IMR-90 (cell line): ENCODE measurements at regions not wholly inside any gene's neighbourhood (a gene's known extent, or its start where the extent isn't known, plus 50 kb on each side); places are given as distances from the start of the nearest gene placed in this dataset.

Experiments used
- ATAC-seq: fragments of 200-7000 bp; cut with Tn5 transposase; 2 replicates; pipeline ENCODE4 v1.9.1; 2020; ENCODE audit warnings: low read depth, mild to moderate bottlenecking, moderate library complexity
- BruUV-seq: library from RNA; stranded (reverse); fragments of 400-500 nt; replicated peaks from 2 replicates; lab custom pipeline; 2021; lab: Mats Ljungman, UMichigan
- CTCF ChIA-PET: fragments of 300-600 bp; formaldehyde crosslinking; extraction: SDS; loops from one replicate; lab custom pipeline; 2021; ENCODE audit warnings: antibody characterized with exemption; lab: Yijun Ruan, JAX
- POLR2A ChIA-PET: fragments of 300-600 bp; sonication (Branson Sonifier 250); formaldehyde crosslinking; loops from one replicate; lab custom pipeline; 2022; ENCODE audit warnings: antibody characterized with exemption; ENCODE audit not compliant: unreplicated experiment; lab: Charles Lee
- DNase-seq: peaks from one replicate; pipeline ENCODE4 v3.0.0; 2013
- H2AFZ ChIP-seq: replicated peaks from 2 replicates; pipeline ENCODE3; 2013; ENCODE audit warnings: low read length, mild to moderate bottlenecking; ENCODE audit not compliant: poor library complexity
- H2AK5ac ChIP-seq: 2 replicates; pipeline ENCODE4 v1.6.1; 2013; ENCODE audit warnings: low read depth, low read length, inconsistent platforms
- H2AK9ac ChIP-seq: replicated peaks from 2 replicates; pipeline ENCODE3; 2013; ENCODE audit warnings: mild to moderate bottlenecking, low read depth, low read length, moderate library complexity; ENCODE audit not compliant: poor library complexity
- H2BK120ac ChIP-seq: 2 replicates; pipeline ENCODE4 v1.6.1; 2013; ENCODE audit warnings: low read depth, low read length, inconsistent platforms
- H2BK15ac ChIP-seq: 3 replicates; pipeline ENCODE4 v1.6.1; 2013; ENCODE audit warnings: low read depth, low read length, inconsistent platforms
- H2BK20ac ChIP-seq: 2 replicates; pipeline ENCODE4 v1.6.1; 2013; ENCODE audit warnings: low read depth, mild to moderate bottlenecking, inconsistent platforms, low read length, moderate library complexity
- H2BK5ac ChIP-seq: 2 replicates; pipeline ENCODE4 v1.6.1; 2013; ENCODE audit warnings: mild to moderate bottlenecking, low read depth, low read length, inconsistent platforms; ENCODE audit not compliant: poor library complexity, severe bottlenecking
- H3K14ac ChIP-seq: replicated peaks from 2 replicates; pipeline ENCODE4 v1.6.1; 2013; ENCODE audit warnings: low read depth, low read length, inconsistent platforms
- H3K18ac ChIP-seq: 2 replicates; pipeline ENCODE4 v1.6.1; 2013; ENCODE audit warnings: low read depth, low read length, control low read depth
- H3K23ac ChIP-seq: 2 replicates; pipeline ENCODE4 v1.6.1; 2013; ENCODE audit warnings: low read depth, low read length, inconsistent platforms
- H3K27ac ChIP-seq: 2 replicates; pipeline ENCODE4 v1.5.1; 2013; ENCODE audit warnings: mild to moderate bottlenecking, control low read depth, low read length; ENCODE audit not compliant: insufficient read depth
- H3K27me3 ChIP-seq: 2 replicates; pipeline ENCODE4 v1.6.1; 2013; ENCODE audit warnings: low read length; ENCODE audit not compliant: control insufficient read depth, insufficient read depth
- H3K36me3 ChIP-seq: 2 replicates; pipeline ENCODE4 v1.6.1; 2013; ENCODE audit warnings: low read length, mixed read lengths; ENCODE audit not compliant: control insufficient read depth, insufficient read depth
- H3K4ac ChIP-seq: 2 replicates; pipeline ENCODE4 v1.6.1; 2013; ENCODE audit warnings: low read depth, low read length, inconsistent platforms
- H3K4me1 ChIP-seq: 2 replicates; pipeline ENCODE4 v1.6.1; 2013; ENCODE audit warnings: low read length, mixed read lengths; ENCODE audit not compliant: control insufficient read depth, insufficient read depth
- H3K4me2 ChIP-seq: 2 replicates; pipeline ENCODE4 v1.6.1; 2013; ENCODE audit warnings: low read depth, mild to moderate bottlenecking, control low read depth, low read length, moderate library complexity
- H3K4me3 ChIP-seq: 2 replicates; pipeline ENCODE4 v1.5.1; 2013; ENCODE audit warnings: low read depth, mild to moderate bottlenecking, control low read depth, low read length, moderate library complexity; ENCODE audit not compliant: insufficient read depth
- H3K56ac ChIP-seq: 2 replicates; pipeline ENCODE4 v1.6.1; 2013; ENCODE audit warnings: low read length, inconsistent platforms; ENCODE audit not compliant: insufficient read depth; ENCODE audit errors: extremely low read depth
- H3K79me1 ChIP-seq, 2 experiments: 2 replicates each; pipeline ENCODE4 v1.6.1; 2013; ENCODE audit warnings: low read length in 2 of 2, inconsistent platforms in 1 of 2, low read depth in 1 of 2
- H3K9ac ChIP-seq: 2 replicates; pipeline ENCODE4 v1.6.1; 2013; ENCODE audit warnings: low read depth, low read length, control low read depth
- H3K9me1 ChIP-seq: 2 replicates; pipeline ENCODE4 v1.6.1; 2013; ENCODE audit warnings: low read length, inconsistent platforms; ENCODE audit not compliant: insufficient read depth
- H3K9me3 ChIP-seq: 2 replicates; pipeline ENCODE4 v1.6.1; 2013; ENCODE audit warnings: low read length; ENCODE audit not compliant: control insufficient read depth, insufficient read depth
- H4K20me1 ChIP-seq: 2 replicates; pipeline ENCODE4 v1.6.1; 2013; ENCODE audit warnings: low read length, inconsistent platforms; ENCODE audit not compliant: insufficient read depth
- H4K5ac ChIP-seq: 2 replicates; pipeline ENCODE4 v1.6.1; 2013; ENCODE audit warnings: mild to moderate bottlenecking, low read depth, low read length, control low read depth
- H4K8ac ChIP-seq, 2 experiments: 2 replicates each; pipeline ENCODE4 v1.6.1; 2013; ENCODE audit warnings: low read depth in 2 of 2, low read length in 2 of 2, control low read depth in 1 of 2, inconsistent platforms in 1 of 2
- H4K91ac ChIP-seq: 2 replicates; pipeline ENCODE4 v1.6.1; 2013; ENCODE audit warnings: low read depth, low read length, inconsistent platforms; ENCODE audit not compliant: insufficient read depth
- FOS ChIP-seq: fragments of 150-350 bp; IDR thresholded peaks from 2 replicates; pipeline ENCODE4 v1.6.1; 2016; ENCODE audit warnings: low read depth, low read length
- MAFK ChIP-seq: IDR thresholded peaks from 2 replicates; pipeline ENCODE4 v1.6.1; 2012; ENCODE audit warnings: low read depth, low read length, improper control_type of control experiment
- NFE2L2 ChIP-seq: fragments of 150-350 bp; IDR thresholded peaks from 2 replicates; pipeline ENCODE4 v1.6.1; 2016; ENCODE audit warnings: low read depth, mild to moderate bottlenecking, low read length
- WGBS, 2 experiments: methylation state at CpG; one replicate each; pipeline versions ENCODE4 v1.1.5 to v1.1.7; 2013; ENCODE audit warnings: missing lambda C conversion rate in 2 of 2; ENCODE audit not compliant: insufficient read length in 1 of 2; ENCODE audit errors: extremely low coverage in 2 of 2; 5-methylcytosine and 5-hydroxymethylcytosine counted together
- dilution Hi-C: fragments of 300-500 bp; cut with HindIII; formaldehyde crosslinking; loops from one replicate; pipeline ENCODE4 v1.14.3; 2018; ENCODE audit warnings: low sequenced_read_pairs; ENCODE audit not compliant: unreplicated experiment
- in situ Hi-C: fragments of 300-500 bp; cut with MboI; formaldehyde crosslinking; loops from 3 replicates; pipeline ENCODE4 v1.14.3; 2019; ENCODE audit warnings: low sequenced_read_pairs, inconsistent platforms, mixed read lengths
- intact Hi-C: fragments of 100-400 bp; cut with micrococcal nuclease; formaldehyde crosslinking; loops from 2 replicates; pipeline ENCODE4 v1.10.0; 2022
- TF ChIP-seq, protein P1 (sequence below): fragments of 150-350 bp; IDR thresholded peaks from 2 replicates; pipeline ENCODE4 v1.6.1; 2016; ENCODE audit warnings: low read depth, mild to moderate bottlenecking, low read length, moderate library complexity, borderline replicate concordance
- TF ChIP-seq, protein P2 (sequence below): conservative IDR thresholded peaks from 2 replicates; pipeline ENCODE4 v1.5.1; 2012; ENCODE audit warnings: mild to moderate bottlenecking, low read depth, low read length, improper control_type of control experiment
- TF ChIP-seq, protein P3 (sequence below): fragments of 150-350 bp; IDR thresholded peaks from 2 replicates; pipeline ENCODE4 v1.6.1; 2017; ENCODE audit warnings: mild to moderate bottlenecking, antibody characterized with exemption, low read length, low read depth

DNA sequence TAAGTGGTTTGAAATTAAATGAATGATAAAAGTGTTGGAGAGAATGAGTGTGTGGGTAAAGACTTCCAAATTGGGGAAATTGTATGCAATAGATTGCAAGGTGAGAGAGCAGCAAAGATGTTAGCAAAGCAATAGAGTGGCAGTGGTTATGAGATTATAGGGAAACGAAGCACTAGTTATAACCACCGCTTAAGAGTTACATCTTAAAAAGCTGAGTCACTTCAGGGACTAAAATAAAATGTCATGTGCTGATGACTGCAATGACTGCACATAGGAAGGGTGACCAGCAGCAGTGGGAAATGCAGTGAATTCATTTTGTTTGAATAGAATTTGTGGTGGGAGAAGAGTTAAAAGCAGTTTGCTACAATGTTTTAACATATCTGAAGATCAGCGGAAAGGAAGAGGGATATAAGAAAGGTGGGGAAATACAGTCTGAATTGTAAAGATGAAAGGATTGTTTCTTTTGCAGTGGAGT is 127.3 kb downstream of the RAP2B start:
- H3K4me1 ChIP-seq: peaks cover 6% of the 10 kb centered on the region
- H3K18ac ChIP-seq: peak overlapping the region; percentile 54; the same call in 1 of the 2 replicates
- 75 to 100% methylated on average over 1 to 2 of the region's 3 CpGs for WGBS, 2 experiments
- H2BK5ac ChIP-seq: peak overlapping the region; percentile 40
- no peaks in the 10 kb centered on the region for H4K20me1 ChIP-seq
- H3K9me1 ChIP-seq: peaks cover 5% of the 10 kb centered on the region; the same call in 1 of the 2 replicates
- H2AK9ac ChIP-seq: no peak overlapping the region
- no peak overlapping the region for H3K56ac ChIP-seq
- H2BK120ac ChIP-seq: peak overlapping the region; percentile 20; the same call in 1 of the 2 replicates
- H2AK5ac ChIP-seq: no peak overlapping the region
- in situ Hi-C loops: loop anchor here (10.0 kb wide), 1 partner anchor 125 kb away; the partner anchor contains the start of gene RAP2B
- H3K27me3 ChIP-seq: no peaks in the 10 kb centered on the region
- peak overlapping the region; percentile 74; the same call in 1 of the 2 replicates for H3K14ac ChIP-seq
- peak overlapping the region; percentile 55; the same call in 1 of the 2 replicates for H3K4ac ChIP-seq
- no peak overlapping the region for H3K4me3 ChIP-seq
- H4K5ac ChIP-seq: no peak overlapping the region
- no peak overlapping the region; the same call in 1 of the 2 replicates for H3K4me2 ChIP-seq
- H3K9me3 ChIP-seq: no peaks in the 10 kb centered on the region
- dilution Hi-C loops: no loop called here
- ChIA-PET CTCF (no interaction called here), POLR2A (no interaction called here)
- no peaks in the 10 kb centered on the region for H3K79me1 ChIP-seq
- TF ChIP-seq, protein P1, sequence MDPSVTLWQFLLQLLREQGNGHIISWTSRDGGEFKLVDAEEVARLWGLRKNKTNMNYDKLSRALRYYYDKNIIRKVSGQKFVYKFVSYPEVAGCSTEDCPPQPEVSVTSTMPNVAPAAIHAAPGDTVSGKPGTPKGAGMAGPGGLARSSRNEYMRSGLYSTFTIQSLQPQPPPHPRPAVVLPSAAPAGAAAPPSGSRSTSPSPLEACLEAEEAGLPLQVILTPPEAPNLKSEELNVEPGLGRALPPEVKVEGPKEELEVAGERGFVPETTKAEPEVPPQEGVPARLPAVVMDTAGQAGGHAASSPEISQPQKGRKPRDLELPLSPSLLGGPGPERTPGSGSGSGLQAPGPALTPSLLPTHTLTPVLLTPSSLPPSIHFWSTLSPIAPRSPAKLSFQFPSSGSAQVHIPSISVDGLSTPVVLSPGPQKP: no peak
- TF ChIP-seq FOS (no peak), MAFK (0 out of 2 replicates have a peak, but pooled peaks have one; percentile 18), NFE2L2 (peak; percentile 80)
- TF ChIP-seq, protein P2, sequence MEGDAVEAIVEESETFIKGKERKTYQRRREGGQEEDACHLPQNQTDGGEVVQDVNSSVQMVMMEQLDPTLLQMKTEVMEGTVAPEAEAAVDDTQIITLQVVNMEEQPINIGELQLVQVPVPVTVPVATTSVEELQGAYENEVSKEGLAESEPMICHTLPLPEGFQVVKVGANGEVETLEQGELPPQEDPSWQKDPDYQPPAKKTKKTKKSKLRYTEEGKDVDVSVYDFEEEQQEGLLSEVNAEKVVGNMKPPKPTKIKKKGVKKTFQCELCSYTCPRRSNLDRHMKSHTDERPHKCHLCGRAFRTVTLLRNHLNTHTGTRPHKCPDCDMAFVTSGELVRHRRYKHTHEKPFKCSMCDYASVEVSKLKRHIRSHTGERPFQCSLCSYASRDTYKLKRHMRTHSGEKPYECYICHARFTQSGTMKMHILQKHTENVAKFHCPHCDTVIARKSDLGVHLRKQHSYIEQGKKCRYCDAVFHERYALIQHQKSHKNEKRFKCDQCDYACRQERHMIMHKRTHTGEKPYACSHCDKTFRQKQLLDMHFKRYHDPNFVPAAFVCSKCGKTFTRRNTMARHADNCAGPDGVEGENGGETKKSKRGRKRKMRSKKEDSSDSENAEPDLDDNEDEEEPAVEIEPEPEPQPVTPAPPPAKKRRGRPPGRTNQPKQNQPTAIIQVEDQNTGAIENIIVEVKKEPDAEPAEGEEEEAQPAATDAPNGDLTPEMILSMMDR: no peak
- TF ChIP-seq, protein P3, sequence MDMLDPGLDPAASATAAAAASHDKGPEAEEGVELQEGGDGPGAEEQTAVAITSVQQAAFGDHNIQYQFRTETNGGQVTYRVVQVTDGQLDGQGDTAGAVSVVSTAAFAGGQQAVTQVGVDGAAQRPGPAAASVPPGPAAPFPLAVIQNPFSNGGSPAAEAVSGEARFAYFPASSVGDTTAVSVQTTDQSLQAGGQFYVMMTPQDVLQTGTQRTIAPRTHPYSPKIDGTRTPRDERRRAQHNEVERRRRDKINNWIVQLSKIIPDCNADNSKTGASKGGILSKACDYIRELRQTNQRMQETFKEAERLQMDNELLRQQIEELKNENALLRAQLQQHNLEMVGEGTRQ: peak; percentile 17; the same call in 1 of the 2 replicates
- DNase-seq (peak; percentile 63), ATAC-seq (no peak)
- H3K36me3 ChIP-seq: no peaks in the 10 kb centered on the region
- H2AFZ ChIP-seq: no peak overlapping the region
- BruUV-seq: no TSS peak
- H4K8ac ChIP-seq: 0 out of 4 replicates have a peak overlapping the region, but pooled peaks of 1 of the 2 experiments have one; percentile 53
- intact Hi-C loops: no loop called here
- no peak overlapping the region for H3K23ac ChIP-seq
- no peak overlapping the region for H3K27ac ChIP-seq
- H4K91ac ChIP-seq: no peak overlapping the region
- H3K9ac ChIP-seq: no peak overlapping the region
- peak overlapping the region; percentile 55; the same call in 1 of the 2 replicates for H2BK20ac ChIP-seq
- 0 out of 3 replicates have a peak overlapping the region, but pooled peaks have one; percentile 52 for H2BK15ac ChIP-seq
